Stomach (tissue), 4 donors: ENCODE measurements at regions not wholly inside any gene's neighbourhood (a gene's known extent, or its start where the extent isn't known, plus 50 kb on each side); places are given as distances from the start of the nearest gene placed in this dataset.

Experiments used
- CTCF ChIP-seq, 7 experiments: fragments of 450-650 bp in 4 of 7; fragments of 200-600 bp in 3 of 7; sonication (generic) in 3 of 7; IDR thresholded peaks; one replicate each; pipeline ENCODE4 v1.5.1; 2016 to 2019; ENCODE audit warnings: antibody characterized with exemption in 7 of 7, control low read depth in 2 of 7, mild to moderate bottlenecking in 1 of 7
- EP300 ChIP-seq: sonication (generic); formaldehyde crosslinking; IDR thresholded peaks from one replicate; pipeline ENCODE4 v1.6.1; 2017; ENCODE audit warnings: antibody characterized with exemption
- POLR2A ChIP-seq, 4 donors: fragments of 450-650 bp; IDR thresholded peaks; one replicate each; pipeline ENCODE4 v1.6.1; 2016; ENCODE audit warnings: antibody characterized with exemption in 4 of 4, control low read depth in 2 of 4, mild to moderate bottlenecking in 1 of 4, moderate library complexity in 1 of 4

DNA sequence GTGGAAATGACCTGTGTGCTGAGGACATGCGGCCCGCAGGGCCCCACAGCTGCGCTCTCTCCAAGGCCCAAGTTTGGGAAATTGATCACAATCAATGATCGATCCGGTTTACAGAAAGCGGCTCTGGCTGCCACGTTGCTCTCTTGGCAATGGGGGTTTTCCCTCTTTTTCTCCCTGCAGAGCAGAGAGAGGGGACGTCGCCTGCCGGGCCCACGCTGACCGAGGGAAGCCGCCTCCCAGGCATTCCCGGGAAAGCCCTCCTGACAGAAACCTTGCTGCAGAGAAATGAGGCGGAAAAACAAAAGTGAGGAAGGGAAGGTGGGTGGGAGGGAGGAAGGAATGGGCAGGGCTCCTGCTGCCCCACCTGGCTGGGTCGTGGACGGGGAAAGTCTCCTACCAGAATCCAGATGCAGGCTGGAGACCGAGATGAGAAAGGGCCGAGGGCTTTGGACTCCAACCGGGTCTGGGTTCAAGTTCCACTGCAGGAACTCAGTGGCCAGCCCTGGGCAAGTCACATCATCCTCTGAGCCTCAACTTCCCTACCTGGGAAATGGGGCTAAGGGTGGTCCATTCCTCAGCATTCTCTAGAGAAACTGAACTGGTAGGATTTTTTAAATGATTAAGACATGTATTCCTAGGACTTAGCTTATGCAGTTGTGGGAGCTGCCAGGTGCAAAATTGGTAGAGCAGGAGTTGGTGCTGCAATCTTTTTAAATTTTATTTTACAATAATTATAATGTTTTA is 75.5 kb downstream of the PHETA1 start:
- no peak for TF ChIP-seq CTCF (IDR thresholded peaks at IDR 0.05)
- no peak for TF ChIP-seq POLR2A (IDR thresholded peaks at IDR 0.05)
- TF ChIP-seq EP300 = no peak
